Breast epithelium (tissue), 4 donors: ENCODE measurements at regions not wholly inside any gene's neighbourhood (a gene's known extent, or its start where the extent isn't known, plus 50 kb on each side); places are given as distances from the start of the nearest gene placed in this dataset.

Source experiments
- DNase-seq, 2 donors: peaks; one replicate each; pipeline ENCODE4 v3.0.0-alpha.2; 2019; ENCODE audit warnings: low spot score in 2 of 2
- H3K27ac ChIP-seq, 2 donors: fragments of 200-600 bp; sonication (generic) in 1 of 2; one replicate each; pipeline ENCODE4 v1.5.1; 2016 to 2019; ENCODE audit warnings: mild to moderate bottlenecking in 1 of 2
- H3K27me3 ChIP-seq, 2 donors: fragments of 200-600 bp; sonication (generic) in 1 of 2; one replicate each; pipeline versions ENCODE4 v1.5.1 to v1.6.0; 2017 to 2019; ENCODE audit warnings: control low read depth in 1 of 2, mild to moderate bottlenecking in 1 of 2
- H3K36me3 ChIP-seq: fragments of 200-600 bp; one replicate; pipeline ENCODE4 v1.5.1; 2019
- H3K4me1 ChIP-seq, 2 donors: fragments of 200-600 bp; sonication (generic); one replicate each; pipeline ENCODE4 v1.5.1; 2016 to 2019; ENCODE audit warnings: control low read depth in 1 of 2
- H3K4me3 ChIP-seq, 3 donors: fragments of 200-600 bp; sonication (generic); 1 replicate in 2 of 3; 2 replicates in 1 of 3; pipeline ENCODE4 v1.5.1; 2016 to 2019; ENCODE audit warnings: mild to moderate bottlenecking in 3 of 3, moderate library complexity in 2 of 3
- H3K9me3 ChIP-seq, 2 donors: fragments of 200-600 bp; sonication (generic) in 1 of 2; one replicate each; pipeline ENCODE4 v1.5.1; 2016 to 2019; ENCODE audit warnings: control low read depth in 1 of 2
- POLR2A ChIP-seq: fragments of 450-650 bp; IDR thresholded peaks from one replicate; pipeline ENCODE4 v1.6.1; 2016; ENCODE audit warnings: antibody characterized with exemption, mild to moderate bottlenecking, moderate library complexity
- POLR2AphosphoS5 ChIP-seq, 3 donors: sonication (generic); formaldehyde crosslinking; IDR thresholded peaks; one replicate each; pipeline ENCODE4 v1.6.1; 2017; ENCODE audit warnings: antibody characterized with exemption in 3 of 3
- intact Hi-C: fragments of 100-400 bp; cut with DNase I; formaldehyde crosslinking; loops from one replicate; pipeline ENCODE4 v1.15.1; 2023; ENCODE audit warnings: low total_unique reads
- TF ChIP-seq, protein P1 (sequence below), 3 donors: fragments of 450-650 bp; IDR thresholded peaks; one replicate each; pipeline ENCODE4 v1.5.1; 2016 to 2017; ENCODE audit warnings: antibody characterized with exemption in 3 of 3, mild to moderate bottlenecking in 3 of 3, moderate library complexity in 3 of 3

DNA sequence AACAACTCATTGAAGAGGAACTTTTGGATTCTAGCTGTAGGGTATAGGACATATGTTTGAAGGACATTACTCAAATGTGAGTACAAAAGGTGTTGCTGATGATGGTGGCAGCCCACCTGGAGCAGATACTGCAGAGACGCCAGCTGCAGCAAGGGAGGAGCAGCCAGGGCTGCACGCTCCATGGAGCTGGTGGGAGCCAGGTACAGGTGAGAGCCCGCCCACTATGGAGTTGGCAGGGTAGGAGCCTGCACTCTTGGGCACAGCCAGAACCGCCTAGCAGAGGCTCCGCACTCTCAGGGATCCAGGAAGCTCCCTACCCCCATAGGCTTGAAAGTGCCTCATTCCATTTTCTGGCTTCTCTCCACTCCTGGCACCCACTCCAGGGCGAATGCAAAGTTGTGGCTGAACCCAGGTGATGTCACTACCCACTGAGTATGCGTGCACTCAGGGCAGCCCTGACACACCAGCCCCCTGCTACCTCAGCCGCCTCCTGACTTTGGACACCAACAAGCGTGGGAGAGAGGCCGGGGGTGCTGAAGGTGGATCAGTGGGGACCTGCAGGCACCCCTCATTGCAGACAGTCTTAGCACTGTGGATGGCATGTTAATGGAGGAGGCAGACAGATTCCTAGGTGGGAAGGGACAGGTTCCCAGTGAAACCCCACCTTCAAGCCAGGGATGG, 761.1 kb downstream of the IPMK start:
- TF ChIP-seq POLR2A (no peak), POLR2AphosphoS5 (IDR thresholded peaks at IDR 0.05) (no peak)
- TF ChIP-seq, protein P1, sequence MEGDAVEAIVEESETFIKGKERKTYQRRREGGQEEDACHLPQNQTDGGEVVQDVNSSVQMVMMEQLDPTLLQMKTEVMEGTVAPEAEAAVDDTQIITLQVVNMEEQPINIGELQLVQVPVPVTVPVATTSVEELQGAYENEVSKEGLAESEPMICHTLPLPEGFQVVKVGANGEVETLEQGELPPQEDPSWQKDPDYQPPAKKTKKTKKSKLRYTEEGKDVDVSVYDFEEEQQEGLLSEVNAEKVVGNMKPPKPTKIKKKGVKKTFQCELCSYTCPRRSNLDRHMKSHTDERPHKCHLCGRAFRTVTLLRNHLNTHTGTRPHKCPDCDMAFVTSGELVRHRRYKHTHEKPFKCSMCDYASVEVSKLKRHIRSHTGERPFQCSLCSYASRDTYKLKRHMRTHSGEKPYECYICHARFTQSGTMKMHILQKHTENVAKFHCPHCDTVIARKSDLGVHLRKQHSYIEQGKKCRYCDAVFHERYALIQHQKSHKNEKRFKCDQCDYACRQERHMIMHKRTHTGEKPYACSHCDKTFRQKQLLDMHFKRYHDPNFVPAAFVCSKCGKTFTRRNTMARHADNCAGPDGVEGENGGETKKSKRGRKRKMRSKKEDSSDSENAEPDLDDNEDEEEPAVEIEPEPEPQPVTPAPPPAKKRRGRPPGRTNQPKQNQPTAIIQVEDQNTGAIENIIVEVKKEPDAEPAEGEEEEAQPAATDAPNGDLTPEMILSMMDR (IDR thresholded peaks at IDR 0.05): no peak
- H3K36me3 ChIP-seq: no peaks in the 10 kb centered on the region
- H3K4me3 ChIP-seq: no peak overlapping the region
- no peaks in the 10 kb centered on the region for H3K4me1 ChIP-seq
- intact Hi-C loops: no loop called here
- H3K9me3 ChIP-seq: peaks cover 3 to 8% of the 10 kb centered on the region in 2 donors
- H3K27me3 ChIP-seq: no peaks in the 10 kb centered on the region
- no peak for DNase-seq
- no peak overlapping the region for H3K27ac ChIP-seq

DNA sequence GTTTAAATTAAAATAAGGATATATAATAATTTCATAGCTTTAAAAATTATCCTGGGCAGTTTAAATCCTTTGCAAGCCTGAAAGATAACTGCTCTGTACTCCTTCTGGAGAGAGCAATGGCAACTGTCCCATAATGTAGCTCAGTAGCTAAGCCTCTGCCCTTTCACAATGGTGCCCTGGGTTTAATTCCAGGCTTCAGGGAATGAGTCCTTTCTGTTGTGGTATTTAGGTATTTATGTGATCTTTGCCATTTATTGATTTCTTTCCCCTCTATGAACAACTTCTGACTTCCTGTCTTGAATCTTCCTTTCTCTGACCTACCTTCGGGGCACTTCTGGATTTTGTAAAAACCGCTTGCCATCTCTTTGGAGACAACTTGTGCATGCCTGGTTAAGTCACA, 773.2 kb downstream of the IPMK start:
- H3K9me3 ChIP-seq: no peaks in the 10 kb centered on the region
- TF ChIP-seq POLR2AphosphoS5 (IDR thresholded peaks at IDR 0.05): no peak
- TF ChIP-seq, protein P1 (IDR thresholded peaks at IDR 0.05): no peak
- no peak for TF ChIP-seq POLR2A
- H3K4me1 ChIP-seq: no peaks in the 10 kb centered on the region
- no peak for DNase-seq
- intact Hi-C loops: no loop called here
- H3K27me3 ChIP-seq: no peaks in the 10 kb centered on the region
- no peak overlapping the region for H3K27ac ChIP-seq
- H3K36me3 ChIP-seq: no peaks in the 10 kb centered on the region
- H3K4me3 ChIP-seq: no peak overlapping the region

DNA sequence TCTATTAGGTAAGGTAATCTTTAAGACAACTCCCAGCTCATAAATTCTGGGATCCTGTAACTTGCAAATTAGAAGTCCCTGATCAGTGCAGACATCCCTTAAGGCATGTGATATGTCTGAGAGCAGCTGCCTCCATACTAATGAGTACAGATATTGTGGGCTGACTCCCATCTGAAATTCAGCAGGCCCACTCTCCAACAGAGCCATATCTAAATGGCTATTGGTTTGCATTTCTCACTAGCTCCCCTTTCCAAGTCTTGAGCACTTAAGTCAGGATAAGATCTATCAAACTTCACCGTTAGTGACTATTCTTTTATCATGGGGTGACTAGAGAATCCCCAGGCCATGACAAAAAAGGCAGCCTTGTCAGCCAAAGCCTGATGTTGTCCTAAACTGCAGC, 785.4 kb downstream of the IPMK start:
- H3K36me3 ChIP-seq: no peaks in the 10 kb centered on the region
- H3K9me3 ChIP-seq: no peaks in the 10 kb centered on the region
- intact Hi-C loops: no loop called here
- no peak for DNase-seq
- no peaks in the 10 kb centered on the region for H3K27me3 ChIP-seq
- no peak for TF ChIP-seq POLR2A
- TF ChIP-seq, protein P1 (IDR thresholded peaks at IDR 0.05): no peak
- TF ChIP-seq POLR2AphosphoS5 (IDR thresholded peaks at IDR 0.05): no peak
- H3K27ac ChIP-seq: no peak overlapping the region
- H3K4me3 ChIP-seq: no peak overlapping the region
- H3K4me1 ChIP-seq: no peaks in the 10 kb centered on the region

DNA sequence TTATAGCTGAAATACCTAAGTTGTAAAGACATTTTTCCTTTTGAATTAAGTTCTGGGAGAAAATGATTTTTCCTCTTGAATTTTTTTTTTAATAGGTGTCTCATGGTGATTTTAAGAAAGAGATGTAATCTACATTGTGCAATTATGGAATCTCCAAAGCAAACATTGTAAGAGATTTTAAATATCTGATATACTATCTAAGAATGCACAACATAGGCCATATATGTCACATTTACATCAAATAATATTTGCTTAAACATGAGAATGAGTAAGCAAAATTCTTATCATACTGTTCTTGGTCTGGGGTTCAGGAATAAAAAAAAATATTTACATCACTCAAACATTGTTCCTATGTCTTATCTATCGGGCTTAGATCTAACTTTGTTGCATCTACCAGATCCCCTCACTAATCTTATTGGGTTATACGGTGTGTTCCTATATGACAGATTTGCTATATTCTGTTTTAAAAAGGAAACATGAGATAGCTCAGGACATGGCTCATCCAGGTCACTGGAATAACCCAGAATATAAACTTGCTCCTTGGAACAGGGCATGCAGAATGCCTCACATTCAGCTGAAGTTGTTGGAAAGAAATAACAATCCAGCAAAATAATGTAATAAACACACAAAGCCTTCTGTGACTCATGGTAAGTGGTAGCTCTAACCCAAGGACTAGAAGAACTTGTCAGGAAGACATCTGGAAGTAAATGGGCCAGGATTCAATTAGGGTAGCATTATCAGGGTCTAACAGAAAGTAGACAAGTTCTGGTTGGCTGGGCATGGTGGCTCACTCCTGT, 794.7 kb downstream of the IPMK start:
- Histone ChIP-seq H3K9me3 (no peaks in the 10 kb centered on the region), H3K36me3 (no peaks in the 10 kb centered on the region), H3K4me1 (no peaks in the 10 kb centered on the region), H3K27me3 (no peaks in the 10 kb centered on the region), H3K4me3 (no peak overlapping the region), H3K27ac (no peak overlapping the region)
- TF ChIP-seq, protein P1 (IDR thresholded peaks at IDR 0.05): no peak
- TF ChIP-seq POLR2AphosphoS5 (IDR thresholded peaks at IDR 0.05) (no peak), POLR2A (no peak)
- intact Hi-C loops: no loop called here
- no peak for DNase-seq

DNA sequence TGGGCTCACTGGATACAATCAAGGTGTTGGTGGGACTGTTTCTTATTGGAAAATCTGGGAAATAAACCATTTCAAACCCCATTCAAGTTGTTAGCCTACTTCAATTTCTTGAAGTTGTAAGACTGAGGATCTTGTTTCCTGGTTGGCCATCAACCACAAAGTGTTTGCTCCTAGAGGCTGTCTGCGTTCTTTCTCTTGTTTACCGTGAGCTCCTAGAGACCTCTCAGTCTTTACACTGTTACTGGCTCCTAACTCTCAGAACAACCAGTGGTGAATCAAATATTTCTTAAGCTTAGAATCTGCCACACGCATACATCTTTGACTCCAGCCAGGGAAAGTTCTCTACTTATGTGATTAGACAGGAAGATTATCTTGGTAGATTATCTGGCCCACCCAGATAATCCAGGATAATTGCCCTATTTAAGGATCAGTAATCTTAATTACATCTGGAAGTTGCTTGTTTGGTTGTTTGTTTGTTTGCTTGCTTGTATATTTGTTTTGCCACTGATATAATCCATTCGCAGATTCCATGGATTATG, 798.7 kb downstream of the IPMK start:
- intact Hi-C loops: no loop called here
- TF ChIP-seq POLR2A (no peak), POLR2AphosphoS5 (IDR thresholded peaks at IDR 0.05) (no peak)
- TF ChIP-seq, protein P1 (IDR thresholded peaks at IDR 0.05): no peak
- H3K9me3 ChIP-seq: no peaks in the 10 kb centered on the region
- no peak overlapping the region for H3K4me3 ChIP-seq
- H3K36me3 ChIP-seq: no peaks in the 10 kb centered on the region
- no peaks in the 10 kb centered on the region for H3K27me3 ChIP-seq
- no peaks in the 10 kb centered on the region for H3K4me1 ChIP-seq
- DNase-seq: no peak
- H3K27ac ChIP-seq: no peak overlapping the region
